ENCODE measurements at regions not wholly inside any gene's neighbourhood (a gene's known extent, or its start where the extent isn't known, plus 50 kb on each side); places are given as distances from the start of the nearest gene placed in this dataset.

GRCh38 chr3:189557824-189558223 lies 73.4 kb upstream of the TP63 start:
- Histone ChIP-seq H3K27ac (no peak overlapping the region), H3K4me1 (replicated peaks in 1 of 2) (no peaks in the 10 kb centered on the region), H3K4me3 (no peak overlapping the region)
- in situ Hi-C loops (cut with MboI; ENCODE audit: low pct_unique_long_range_greater_than_20kb in 2 of 9, low sequenced_read_pairs in 9 of 9, unreplicated experiment in 9 of 9) = no loop called here
- 67 to 100% (median 93%) methylated on average over 2 to 3 of the region's 3 CpGs; no CpG with 5 or more reads in 1 of the 10 experiments for WGBS, 10 experiments
- ATAC-seq (replicated peaks in 6 of 8) = peak in 1 of 8 experiments; percentile 52

GRCh38 chr3:189561256-189561655 lies 69.9 kb upstream of the TP63 start:
- in situ Hi-C loops (cut with MboI; ENCODE audit: low pct_unique_long_range_greater_than_20kb in 2 of 9, low sequenced_read_pairs in 9 of 9, unreplicated experiment in 9 of 9) = no loop called here
- H3K4me1 ChIP-seq (replicated peaks in 1 of 2) = no peaks in the 10 kb centered on the region
- no peak overlapping the region for H3K27ac ChIP-seq
- no peak for ATAC-seq (replicated peaks in 6 of 8)
- no peak overlapping the region for H3K4me3 ChIP-seq
- WGBS, 10 experiments = 20 to 100% (median 81%) methylated on average over 1 to 2 of the region's 2 CpGs

GRCh38 chr3:189563853-189564563 lies 67.2 kb upstream of the TP63 start:
- 0 to 93% (median 52%) methylated on average over 1 to 6 of the region's 6 CpGs for WGBS, 10 experiments
- Histone ChIP-seq H3K27ac (no peak overlapping the region), H3K4me3 (no peak overlapping the region), H3K4me1 (replicated peaks in 1 of 2) (no peaks in the 10 kb centered on the region)
- in situ Hi-C loops (cut with MboI; ENCODE audit: low pct_unique_long_range_greater_than_20kb in 2 of 9, low sequenced_read_pairs in 9 of 9, unreplicated experiment in 9 of 9) = no loop called here
- ATAC-seq (replicated peaks in 6 of 8) = peak in 3 of 8 experiments; percentile 84 to 96 (median 91)

- in situ Hi-C loops (cut with MboI; ENCODE audit: low pct_unique_long_range_greater_than_20kb in 2 of 9, low sequenced_read_pairs in 9 of 9, unreplicated experiment in 9 of 9) = no loop called here
- H3K4me1 ChIP-seq (replicated peaks in 1 of 2) = no peaks in the 10 kb centered on the region
- no peak overlapping the region for H3K27ac ChIP-seq
- no peak for ATAC-seq (replicated peaks in 6 of 8)
- no peak overlapping the region for H3K4me3 ChIP-seq
- WGBS, 10 experiments = 40 to 100% (median 84%) methylated on average over 1 to 2 of the region's 2 CpGs; no CpG with 5 or more reads in 1 of the 10 experiments
Measured at GRCh38 chr3:189566550-189567130, 64.5 kb upstream of the TP63 start.

- ATAC-seq (replicated peaks in 6 of 8) = no peak
- in situ Hi-C loops (cut with MboI; ENCODE audit: low pct_unique_long_range_greater_than_20kb in 2 of 9, low sequenced_read_pairs in 9 of 9, unreplicated experiment in 9 of 9) = no loop called here
- 57 to 100% (median 67%) methylated on average over 2 of the region's 2 CpGs; no CpG with 5 or more reads in 3 of the 10 experiments for WGBS, 10 experiments
- Histone ChIP-seq H3K4me3 (no peak overlapping the region), H3K4me1 (replicated peaks in 1 of 2) (no peaks in the 10 kb centered on the region), H3K27ac (no peak overlapping the region)
Measured at GRCh38 chr3:189567322-189567721, 63.9 kb upstream of the TP63 start.

- in situ Hi-C loops (cut with MboI; ENCODE audit: low pct_unique_long_range_greater_than_20kb in 2 of 9, low sequenced_read_pairs in 9 of 9, unreplicated experiment in 9 of 9) = no loop called here
- no peak for ATAC-seq (replicated peaks in 6 of 8)
Measured at GRCh38 chr3:189567766-189568420, 63.3 kb upstream of the TP63 start.

GRCh38 chr3:189568961-189569360 lies 62.2 kb upstream of the TP63 start:
- ATAC-seq (replicated peaks in 6 of 8) = no peak
- Histone ChIP-seq H3K4me1 (replicated peaks in 1 of 2) (no peaks in the 10 kb centered on the region), H3K4me3 (no peak overlapping the region), H3K27ac (no peak overlapping the region)
- in situ Hi-C loops (cut with MboI; ENCODE audit: low pct_unique_long_range_greater_than_20kb in 2 of 9, low sequenced_read_pairs in 9 of 9, unreplicated experiment in 9 of 9) = no loop called here
- 0 to 87% (median 71%) methylated on average over 1 to 4 of the region's 4 CpGs; no CpG with 5 or more reads in 1 of the 10 experiments for WGBS, 10 experiments

More at GRCh38 chr3:189567766-189568420, 63.3 kb upstream of the TP63 start:
- H3K27ac ChIP-seq = no peak overlapping the region
- no peaks in the 10 kb centered on the region for H3K4me1 ChIP-seq (replicated peaks in 1 of 2)
- WGBS, 10 experiments = 14 to 100% (median 93%) methylated on average over 1 to 3 of the region's 3 CpGs; no CpG with 5 or more reads in 3 of the 10 experiments
- no peak overlapping the region for H3K4me3 ChIP-seq

- in situ Hi-C loops (cut with MboI; ENCODE audit: low pct_unique_long_range_greater_than_20kb in 2 of 9, low sequenced_read_pairs in 9 of 9, unreplicated experiment in 9 of 9) = no loop called here
- WGBS, 10 experiments = 47 to 100% (median 87%) methylated on average over 1 to 4 of the region's 4 CpGs
- no peak overlapping the region for H3K4me3 ChIP-seq
Measured at GRCh38 chr3:189569473-189569872, 61.7 kb upstream of the TP63 start.

GRCh38 chr3:189570916-189571315 lies 60.3 kb upstream of the TP63 start:
- H3K4me1 ChIP-seq (replicated peaks in 1 of 2) = no peaks in the 10 kb centered on the region
- in situ Hi-C loops (cut with MboI; ENCODE audit: low pct_unique_long_range_greater_than_20kb in 2 of 9, low sequenced_read_pairs in 9 of 9, unreplicated experiment in 9 of 9) = no loop called here
- H3K27ac ChIP-seq = no peak overlapping the region
- ATAC-seq (replicated peaks in 6 of 8) = peak in 2 of 8 experiments; percentile 54 to 64
- no peak overlapping the region for H3K4me3 ChIP-seq

More at GRCh38 chr3:189569473-189569872, 61.7 kb upstream of the TP63 start:
- Histone ChIP-seq H3K27ac (no peak overlapping the region), H3K4me1 (replicated peaks in 1 of 2) (no peaks in the 10 kb centered on the region)
- ATAC-seq (replicated peaks in 6 of 8) = no peak

- WGBS, 10 experiments = 75 to 100% (median 92%) methylated on average over 2 of the region's 2 CpGs; no CpG with 5 or more reads in 3 of the 10 experiments
- H3K4me3 ChIP-seq = no peak overlapping the region
- ATAC-seq (replicated peaks in 6 of 8) = peak in 1 of 8 experiments; percentile 29
- in situ Hi-C loops (cut with MboI; ENCODE audit: low pct_unique_long_range_greater_than_20kb in 2 of 9, low sequenced_read_pairs in 9 of 9, unreplicated experiment in 9 of 9) = no loop called here
- H3K4me1 ChIP-seq (replicated peaks in 1 of 2) = no peaks in the 10 kb centered on the region
- no peak overlapping the region for H3K27ac ChIP-seq
Measured at GRCh38 chr3:189572249-189572648, 58.9 kb upstream of the TP63 start.

GRCh38 chr3:189573004-189573403 lies 58.2 kb upstream of the TP63 start:
- in situ Hi-C loops (cut with MboI; ENCODE audit: low pct_unique_long_range_greater_than_20kb in 2 of 9, low sequenced_read_pairs in 9 of 9, unreplicated experiment in 9 of 9) = no loop called here
- Histone ChIP-seq H3K4me1 (replicated peaks in 1 of 2) (no peaks in the 10 kb centered on the region), H3K27ac (no peak overlapping the region), H3K4me3 (no peak overlapping the region)
- ATAC-seq (replicated peaks in 6 of 8) = no peak

GRCh38 chr3:189576486-189576885 lies 54.7 kb upstream of the TP63 start:
- Histone ChIP-seq H3K27ac (no peak overlapping the region), H3K4me1 (replicated peaks in 1 of 2) (no peaks in the 10 kb centered on the region), H3K4me3 (no peak overlapping the region)
- no peak for ATAC-seq (replicated peaks in 6 of 8)
- 0 to 80% (median 44%) methylated on average over 1 of the region's 1 CpG; no CpG with 5 or more reads in 3 of the 10 experiments for WGBS, 10 experiments
- in situ Hi-C loops (cut with MboI; ENCODE audit: low pct_unique_long_range_greater_than_20kb in 2 of 9, low sequenced_read_pairs in 9 of 9, unreplicated experiment in 9 of 9) = no loop called here

GRCh38 chr3:189577050-189577951 lies 53.9 kb upstream of the TP63 start:
- no peak for ATAC-seq (replicated peaks in 6 of 8)
- 0 to 92% (median 66%) methylated on average over 1 to 5 of the region's 5 CpGs; no CpG with 5 or more reads in 1 of the 10 experiments for WGBS, 10 experiments
- H3K4me1 ChIP-seq (replicated peaks in 1 of 2) = no peaks in the 10 kb centered on the region
- H3K4me3 ChIP-seq = no peak overlapping the region
- in situ Hi-C loops (cut with MboI; ENCODE audit: low pct_unique_long_range_greater_than_20kb in 2 of 9, low sequenced_read_pairs in 9 of 9, unreplicated experiment in 9 of 9) = no loop called here
- no peak overlapping the region for H3K27ac ChIP-seq
